Ovary (tissue), 7 donors: ENCODE measurements at regions not wholly inside any gene's neighbourhood (a gene's known extent, or its start where the extent isn't known, plus 50 kb on each side); places are given as distances from the start of the nearest gene placed in this dataset.

Experiments used
- DNase-seq, 5 donors: peaks; one replicate each; pipeline ENCODE4 v3.0.0-alpha.2; 2019 to 2020
- H3K27ac ChIP-seq, 2 donors: fragments of 200-600 bp; one replicate each; pipeline versions ENCODE4 v1.5.1 to v1.8.0; 2019 to 2022
- H3K27me3 ChIP-seq: fragments of 200-600 bp; one replicate; pipeline ENCODE4 v1.8.0; 2022
- H3K36me3 ChIP-seq: fragments of 200-600 bp; sonication (generic); one replicate; pipeline ENCODE4 v1.5.1; 2019
- H3K4me1 ChIP-seq: one replicate; pipeline ENCODE4 v1.8.1; 2013; ENCODE audit warnings: mild to moderate bottlenecking, moderate library complexity; ENCODE audit not compliant: insufficient read depth
- H3K4me3 ChIP-seq: fragments of 200-600 bp; sonication (generic); one replicate; pipeline ENCODE4 v1.5.1; 2017
- H3K9me3 ChIP-seq, 2 donors: fragments of 200-600 bp in 1 of 2; sonication (generic) in 1 of 2; one replicate each; pipeline versions ENCODE4 v1.5.1 to v1.8.1; 2013 to 2019; ENCODE audit warnings: mild to moderate bottlenecking in 1 of 2, moderate library complexity in 1 of 2
- EP300 ChIP-seq: sonication (generic); formaldehyde crosslinking; IDR thresholded peaks from one replicate; pipeline ENCODE4 v1.6.1; 2017; ENCODE audit warnings: antibody characterized with exemption
- POLR2A ChIP-seq: fragments of 450-650 bp; IDR thresholded peaks from one replicate; pipeline ENCODE4 v1.6.1; 2017; ENCODE audit warnings: antibody characterized with exemption, mild to moderate bottlenecking, moderate library complexity
- WGBS, 3 donors: extraction: QIAGEN DNeasy Blood & Tissue Kit in 1 of 3; methylation state at CpG; one replicate each; pipeline versions ENCODE4 v1.1.5 to v1.1.7; 2013 to 2017; 5-methylcytosine and 5-hydroxymethylcytosine counted together
- intact Hi-C, 4 donors: fragments of 100-400 bp; cut with DNase I; formaldehyde crosslinking; loops; one replicate each; pipeline versions ENCODE4 v1.11.0 to v1.15.1; 2022 to 2023
- TF ChIP-seq, protein P1 (sequence below), 3 donors: fragments of 450-650 bp in 2 of 3; fragments of 200-600 bp in 1 of 3; IDR thresholded peaks; one replicate each; pipeline versions ENCODE4 v1.5.1 to v1.8.0; 2016 to 2022; ENCODE audit warnings: antibody characterized with exemption in 3 of 3, mild to moderate bottlenecking in 1 of 3
- donor health status: DM: no; HTN: no; CAD: no; lungs with moderate emphysema.
- donor health status: DM: no; HTN: no; CAD: no.
- donor health status: Bipolar disorder and iron deficiency.
- donor health status: DM: no; HTN: no; CAD: no.
- donor health status: DM: yes; HTN: yes; CAD: no.

GRCh38 chr14:87450193-87450592, 542.8 kb downstream of the GALC start:
- H3K4me1 ChIP-seq, result no peaks in the 10 kb centered on the region
- H3K27ac ChIP-seq, result no peak overlapping the region
- H3K4me3 ChIP-seq, result no peak overlapping the region
- H3K27me3 ChIP-seq, result no peaks in the 10 kb centered on the region
- H3K9me3 ChIP-seq, result no peaks in the 10 kb centered on the region
- 85 to 88% (median 87%) methylated on average over 3 of the region's 3 CpGs for WGBS, 3 donors
- intact Hi-C loops, result no loop called here
- no peaks in the 10 kb centered on the region for H3K36me3 ChIP-seq
- TF ChIP-seq EP300, result no peak
- DNase-seq, result no peak

- TF ChIP-seq, protein P1, sequence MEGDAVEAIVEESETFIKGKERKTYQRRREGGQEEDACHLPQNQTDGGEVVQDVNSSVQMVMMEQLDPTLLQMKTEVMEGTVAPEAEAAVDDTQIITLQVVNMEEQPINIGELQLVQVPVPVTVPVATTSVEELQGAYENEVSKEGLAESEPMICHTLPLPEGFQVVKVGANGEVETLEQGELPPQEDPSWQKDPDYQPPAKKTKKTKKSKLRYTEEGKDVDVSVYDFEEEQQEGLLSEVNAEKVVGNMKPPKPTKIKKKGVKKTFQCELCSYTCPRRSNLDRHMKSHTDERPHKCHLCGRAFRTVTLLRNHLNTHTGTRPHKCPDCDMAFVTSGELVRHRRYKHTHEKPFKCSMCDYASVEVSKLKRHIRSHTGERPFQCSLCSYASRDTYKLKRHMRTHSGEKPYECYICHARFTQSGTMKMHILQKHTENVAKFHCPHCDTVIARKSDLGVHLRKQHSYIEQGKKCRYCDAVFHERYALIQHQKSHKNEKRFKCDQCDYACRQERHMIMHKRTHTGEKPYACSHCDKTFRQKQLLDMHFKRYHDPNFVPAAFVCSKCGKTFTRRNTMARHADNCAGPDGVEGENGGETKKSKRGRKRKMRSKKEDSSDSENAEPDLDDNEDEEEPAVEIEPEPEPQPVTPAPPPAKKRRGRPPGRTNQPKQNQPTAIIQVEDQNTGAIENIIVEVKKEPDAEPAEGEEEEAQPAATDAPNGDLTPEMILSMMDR (IDR thresholded peaks at IDR 0.05), result no peak
- TF ChIP-seq POLR2A (no peak), EP300 (no peak)
- no peaks in the 10 kb centered on the region for H3K4me1 ChIP-seq
- no peak overlapping the region for H3K4me3 ChIP-seq
- DNase-seq, result no peak
- intact Hi-C loops, result no loop called here
- H3K27ac ChIP-seq, result no peak overlapping the region
- no peaks in the 10 kb centered on the region for H3K36me3 ChIP-seq
- no peaks in the 10 kb centered on the region for H3K27me3 ChIP-seq
- H3K9me3 ChIP-seq, result no peaks in the 10 kb centered on the region
Observed at GRCh38 chr14:87449016-87449415, 544.0 kb downstream of the GALC start.

- no peak overlapping the region for H3K4me3 ChIP-seq
- no peaks in the 10 kb centered on the region for H3K36me3 ChIP-seq
- H3K9me3 ChIP-seq, result no peaks in the 10 kb centered on the region
- TF ChIP-seq, protein P1 (IDR thresholded peaks at IDR 0.05), result no peak
- no peak for TF ChIP-seq POLR2A
- TF ChIP-seq EP300, result no peak
- no peak overlapping the region for H3K27ac ChIP-seq
- DNase-seq, result no peak
- intact Hi-C loops, result no loop called here
- no peaks in the 10 kb centered on the region for H3K27me3 ChIP-seq
- H3K4me1 ChIP-seq, result no peaks in the 10 kb centered on the region
Observed at GRCh38 chr14:87443787-87444186, 549.2 kb downstream of the GALC start.

GRCh38 chr14:87443039-87443438, 549.9 kb downstream of the GALC start:
- DNase-seq, result no peak
- H3K4me3 ChIP-seq, result no peak overlapping the region
- intact Hi-C loops, result no loop called here
- H3K9me3 ChIP-seq, result no peaks in the 10 kb centered on the region
- TF ChIP-seq, protein P1 (IDR thresholded peaks at IDR 0.05), result no peak
- TF ChIP-seq POLR2A (no peak), EP300 (no peak)
- H3K27me3 ChIP-seq, result no peaks in the 10 kb centered on the region
- no peak overlapping the region for H3K27ac ChIP-seq
- no peaks in the 10 kb centered on the region for H3K4me1 ChIP-seq
- WGBS, 3 donors, result 86 to 96% (median 91%) methylated on average over 1 of the region's 1 CpG
- no peaks in the 10 kb centered on the region for H3K36me3 ChIP-seq

DNA sequence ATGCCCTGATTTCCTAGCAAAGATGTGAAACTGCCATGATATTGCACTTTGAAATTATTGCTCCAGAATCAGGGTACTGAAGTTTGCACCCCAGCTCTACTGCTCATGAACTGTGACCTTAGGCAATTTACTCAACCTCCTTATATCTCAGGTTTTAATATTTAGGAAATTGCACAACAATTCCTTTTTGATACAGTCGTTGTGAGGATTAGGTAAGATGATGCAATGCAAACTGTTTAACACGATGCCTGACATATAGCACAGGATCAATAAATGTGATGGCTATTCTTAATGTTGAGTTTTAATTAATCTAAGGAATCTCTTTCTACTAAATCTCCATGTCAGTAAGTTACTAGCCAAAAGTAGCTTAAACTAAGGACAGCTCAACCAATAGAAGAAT, 555.8 kb downstream of the GALC start:
- no peak overlapping the region for H3K27ac ChIP-seq
- DNase-seq, result no peak
- WGBS, 3 donors, result 77 to 84% (median 79%) methylated on average over 2 of the region's 2 CpGs
- no peak overlapping the region for H3K4me3 ChIP-seq
- H3K36me3 ChIP-seq, result no peaks in the 10 kb centered on the region
- H3K9me3 ChIP-seq, result no peaks in the 10 kb centered on the region
- TF ChIP-seq EP300 (no peak), POLR2A (no peak)
- TF ChIP-seq, protein P1 (IDR thresholded peaks at IDR 0.05), result no peak
- intact Hi-C loops, result loop anchor here in 1 of 4 donors (5.0 kb wide), 1 partner anchor 1425 kb away; no protein-coding TSS in a partner anchor
- no peaks in the 10 kb centered on the region for H3K27me3 ChIP-seq
- no peaks in the 10 kb centered on the region for H3K4me1 ChIP-seq
